ENCODE measurements at regions not wholly inside any gene's neighbourhood (a gene's known extent, or its start where the extent isn't known, plus 50 kb on each side); places are given as distances from the start of the nearest gene placed in this dataset.

GRCh38 chr7:12769444-12769843 lies 82.0 kb downstream of the ARL4A start:
- TF ChIP-seq EZH2 (IDR thresholded peaks at IDR 0.05; ENCODE audit: insufficient read depth, poor library complexity, severe bottlenecking) (no peak), EZH2phosphoT487 (IDR thresholded peaks at IDR 0.05; ENCODE audit: insufficient read depth, low read depth) (no peak)

Measured in GM23248 (cell line).